NCI-H2107 (cell line): ENCODE measurements at regions not wholly inside any gene's neighbourhood (a gene's known extent, or its start where the extent isn't known, plus 50 kb on each side); places are given as distances from the start of the nearest gene placed in this dataset.
"Not testable (repeated sequence)": the region's sequence is repeated elsewhere in the genome, so short reads cannot be mapped to it uniquely, and the experiment has no call there.

Source experiments
- DNase-seq: peaks from one replicate; lab custom pipeline; 2025; lab: John Stamatoyannopoulos, UW

GRCh38 chr16:25434064-25434463 is 176.4 kb upstream of the ZKSCAN2 start:
- DNase-seq, result no peak

- no peak for DNase-seq
Observed at GRCh38 chr16:25433388-25433787, 175.7 kb upstream of the ZKSCAN2 start.

GRCh38 chr16:25431472-25431871 is 173.8 kb upstream of the ZKSCAN2 start:
- DNase-seq, result no peak

- DNase-seq, result no peak
Observed at GRCh38 chr16:25426829-25427228, 169.2 kb upstream of the ZKSCAN2 start.

GRCh38 chr16:25419681-25420080 is 162.0 kb upstream of the ZKSCAN2 start:
- DNase-seq, result no peak

- no peak for DNase-seq
Observed at GRCh38 chr16:25419153-25419552, 161.5 kb upstream of the ZKSCAN2 start.

- DNase-seq, result no peak
Observed at GRCh38 chr16:25416002-25416401, 158.4 kb upstream of the ZKSCAN2 start.

GRCh38 chr16:25413975-25414374 is 156.3 kb upstream of the ZKSCAN2 start:
- no peak for DNase-seq

- DNase-seq, result no peak
Observed at GRCh38 chr16:25413133-25413532, 155.5 kb upstream of the ZKSCAN2 start.

- no peak for DNase-seq
Observed at GRCh38 chr16:25411396-25412081, 153.9 kb upstream of the ZKSCAN2 start.

- no peak for DNase-seq
Observed at GRCh38 chr16:25403852-25404251, 146.2 kb upstream of the ZKSCAN2 start.

GRCh38 chr16:25395528-25395927 is 137.9 kb upstream of the ZKSCAN2 start:
- DNase-seq, result no peak

- DNase-seq, result no peak
Observed at GRCh38 chr16:25390761-25391160, 133.1 kb upstream of the ZKSCAN2 start.

GRCh38 chr16:25374556-25374955 is 116.9 kb upstream of the ZKSCAN2 start:
- DNase-seq, result no peak

GRCh38 chr16:25372716-25373115 is 115.1 kb upstream of the ZKSCAN2 start:
- no peak for DNase-seq

- no peak for DNase-seq
Observed at GRCh38 chr16:25371342-25371741, 113.7 kb upstream of the ZKSCAN2 start.

- no peak for DNase-seq
Observed at GRCh38 chr16:25370541-25370940, 112.9 kb upstream of the ZKSCAN2 start.

- DNase-seq, result no peak
Observed at GRCh38 chr16:25367773-25368524, 110.3 kb upstream of the ZKSCAN2 start.

GRCh38 chr16:25366078-25366477 is 108.4 kb upstream of the ZKSCAN2 start:
- no peak for DNase-seq

- not testable (repeated sequence) for DNase-seq
Observed at GRCh38 chr16:25359516-25359915, 101.9 kb upstream of the ZKSCAN2 start.

- no peak for DNase-seq
Observed at GRCh38 chr16:25344006-25344405, 86.4 kb upstream of the ZKSCAN2 start.

- DNase-seq, result no peak
Observed at GRCh38 chr16:25340973-25341372, 83.3 kb upstream of the ZKSCAN2 start.

- DNase-seq, result no peak
Observed at GRCh38 chr16:25317732-25318316, 60.2 kb upstream of the ZKSCAN2 start.
